ENCODE measurements at regions not wholly inside any gene's neighbourhood (a gene's known extent, or its start where the extent isn't known, plus 50 kb on each side); places are given as distances from the start of the nearest gene placed in this dataset.
"Not testable (repeated sequence)": the region's sequence is repeated elsewhere in the genome, so short reads cannot be mapped to it uniquely, and the experiment has no call there.

GRCh38 chr14:86798330-86798729 lies 1194.7 kb downstream of the GALC start:
- no peak for DNase-seq (ENCODE audit: low read depth, low spot score)

- DNase-seq (ENCODE audit: low read depth, low spot score), result no peak
Measured at GRCh38 chr14:86797075-86797351, 1196.0 kb downstream of the GALC start.

- DNase-seq (ENCODE audit: low read depth, low spot score), result no peak
Measured at GRCh38 chr14:86796221-86797074, 1196.5 kb downstream of the GALC start.

- DNase-seq (ENCODE audit: low read depth, low spot score), result no peak
Measured at GRCh38 chr14:86794689-86795088, 1198.3 kb downstream of the GALC start.

- DNase-seq (ENCODE audit: low read depth, low spot score), result no peak
Measured at GRCh38 chr14:86790408-86791364, 1202.3 kb downstream of the GALC start.

GRCh38 chr14:86788224-86788623 lies 1204.8 kb downstream of the GALC start:
- DNase-seq (ENCODE audit: low read depth, low spot score), result no peak

- DNase-seq (ENCODE audit: low read depth, low spot score), result no peak
Measured at GRCh38 chr14:86787717-86788116, 1205.3 kb downstream of the GALC start.

- no peak for DNase-seq (ENCODE audit: low read depth, low spot score)
Measured at GRCh38 chr14:86782092-86782580, 1210.8 kb downstream of the GALC start.

- DNase-seq (ENCODE audit: low read depth, low spot score), result no peak
Measured at GRCh38 chr14:86780876-86781510, 1212.0 kb downstream of the GALC start.

GRCh38 chr14:86780461-86780860 lies 1212.5 kb downstream of the GALC start:
- DNase-seq (ENCODE audit: low read depth, low spot score), result no peak

- DNase-seq (ENCODE audit: low read depth, low spot score), result no peak
Measured at GRCh38 chr14:86779416-86779815, 1213.6 kb downstream of the GALC start.

- no peak for DNase-seq (ENCODE audit: low read depth, low spot score)
Measured at GRCh38 chr14:86777963-86778602, 1214.9 kb downstream of the GALC start.

- not testable (repeated sequence) for DNase-seq (ENCODE audit: low read depth, low spot score)
Measured at GRCh38 chr14:86775896-86776295, 1217.1 kb downstream of the GALC start.

GRCh38 chr14:86774916-86775315 lies 1218.1 kb downstream of the GALC start:
- no peak for DNase-seq (ENCODE audit: low read depth, low spot score)

- no peak for DNase-seq (ENCODE audit: low read depth, low spot score)
Measured at GRCh38 chr14:86772075-86772474, 1220.9 kb downstream of the GALC start.

- no peak for DNase-seq (ENCODE audit: low read depth, low spot score)
Measured at GRCh38 chr14:86770186-86770585, 1222.8 kb downstream of the GALC start.

- DNase-seq (ENCODE audit: low read depth, low spot score), result no peak
Measured at GRCh38 chr14:86766469-86766868, 1226.5 kb downstream of the GALC start.

- DNase-seq (ENCODE audit: low read depth, low spot score), result no peak
Measured at GRCh38 chr14:86761611-86762010, 1231.4 kb downstream of the GALC start.

- DNase-seq (ENCODE audit: low read depth, low spot score), result no peak
Measured at GRCh38 chr14:86756521-86757190, 1226.7 kb downstream of the FLRT2 start.

GRCh38 chr14:86750488-86750887 lies 1220.5 kb downstream of the FLRT2 start:
- DNase-seq (ENCODE audit: low read depth, low spot score), result not testable (repeated sequence)

GRCh38 chr14:86739761-86740160 lies 1209.8 kb downstream of the FLRT2 start:
- no peak for DNase-seq (ENCODE audit: low read depth, low spot score)

All from activated CD4-positive, CD25-positive, alpha-beta regulatory T cell treated with anti-CD3 and anti-CD28 coated beads, Interleukin-2, amount 50 U/mL, for 16 hours (primary cell).